GM10266 (cell line): ENCODE measurements at regions not wholly inside any gene's neighbourhood (a gene's known extent, or its start where the extent isn't known, plus 50 kb on each side); places are given as distances from the start of the nearest gene placed in this dataset.

Experiments
- DNase-seq: peaks from one replicate; pipeline ENCODE4 v3.0.0; 2012; ENCODE audit errors: extremely low spot score
- TF ChIP-seq, protein P1 (sequence below): IDR thresholded peaks from 2 replicates; pipeline ENCODE4 v1.5.1; 2012; ENCODE audit warnings: mild to moderate bottlenecking, low read depth; ENCODE audit not compliant: control insufficient read depth, insufficient read depth; ENCODE audit errors: missing control alignments

- TF ChIP-seq, protein P1, sequence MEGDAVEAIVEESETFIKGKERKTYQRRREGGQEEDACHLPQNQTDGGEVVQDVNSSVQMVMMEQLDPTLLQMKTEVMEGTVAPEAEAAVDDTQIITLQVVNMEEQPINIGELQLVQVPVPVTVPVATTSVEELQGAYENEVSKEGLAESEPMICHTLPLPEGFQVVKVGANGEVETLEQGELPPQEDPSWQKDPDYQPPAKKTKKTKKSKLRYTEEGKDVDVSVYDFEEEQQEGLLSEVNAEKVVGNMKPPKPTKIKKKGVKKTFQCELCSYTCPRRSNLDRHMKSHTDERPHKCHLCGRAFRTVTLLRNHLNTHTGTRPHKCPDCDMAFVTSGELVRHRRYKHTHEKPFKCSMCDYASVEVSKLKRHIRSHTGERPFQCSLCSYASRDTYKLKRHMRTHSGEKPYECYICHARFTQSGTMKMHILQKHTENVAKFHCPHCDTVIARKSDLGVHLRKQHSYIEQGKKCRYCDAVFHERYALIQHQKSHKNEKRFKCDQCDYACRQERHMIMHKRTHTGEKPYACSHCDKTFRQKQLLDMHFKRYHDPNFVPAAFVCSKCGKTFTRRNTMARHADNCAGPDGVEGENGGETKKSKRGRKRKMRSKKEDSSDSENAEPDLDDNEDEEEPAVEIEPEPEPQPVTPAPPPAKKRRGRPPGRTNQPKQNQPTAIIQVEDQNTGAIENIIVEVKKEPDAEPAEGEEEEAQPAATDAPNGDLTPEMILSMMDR: no peak
- no peak for DNase-seq
These were observed 1327.6 kb downstream of the UQCRFS1 start for GRCh38 chr19:27885359-27885758.

DNA sequence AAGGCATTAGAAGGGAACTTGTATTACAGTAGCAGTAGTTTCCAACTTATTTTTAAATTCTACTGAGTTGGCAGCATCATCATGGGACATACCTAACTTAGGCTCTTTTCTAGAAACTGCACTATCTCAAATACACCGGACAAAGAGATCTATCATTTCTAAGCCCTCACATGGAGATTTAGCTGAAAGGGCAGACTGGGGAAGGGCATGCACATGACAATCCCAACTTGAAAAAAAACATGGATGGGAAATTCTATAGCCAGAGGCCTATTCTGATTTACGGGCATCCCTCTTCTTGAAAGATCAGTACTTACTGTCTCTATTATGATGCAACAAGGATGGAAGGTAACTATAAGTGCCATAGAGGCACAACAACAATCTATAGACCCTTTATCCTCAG, 1328.6 kb downstream of the UQCRFS1 start:
- no peak for DNase-seq
- TF ChIP-seq, protein P1: no peak

- DNase-seq: no peak
- TF ChIP-seq, protein P1: no peak
These were observed 1331.7 kb downstream of the UQCRFS1 start for GRCh38 chr19:27881213-27881612.

DNA sequence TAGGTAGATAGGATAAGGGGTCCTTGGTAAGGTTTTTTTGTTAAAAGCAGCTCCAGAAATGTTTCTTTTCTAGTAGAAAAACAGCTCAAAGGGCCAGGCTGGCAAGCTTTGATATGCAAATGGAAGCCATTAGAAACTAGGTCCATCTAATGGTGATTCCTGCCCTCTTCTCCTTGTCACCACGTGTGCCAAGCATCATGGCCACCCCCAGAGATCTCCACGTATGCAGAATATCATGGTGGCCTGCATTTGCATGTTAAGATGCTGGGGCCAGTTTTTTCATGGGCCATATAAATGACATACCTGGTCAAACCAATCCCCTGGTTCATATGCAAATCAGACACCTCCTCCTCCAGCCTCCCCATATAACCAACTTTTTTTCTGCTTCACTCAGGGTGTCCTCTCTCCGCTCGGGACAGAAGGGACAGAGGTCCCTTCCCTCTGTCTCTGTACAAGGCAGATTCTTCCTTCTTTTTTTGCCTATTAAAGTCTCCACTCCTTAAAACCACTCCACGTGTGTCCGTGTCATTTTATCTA, 1335.9 kb downstream of the UQCRFS1 start:
- no peak for DNase-seq
- TF ChIP-seq, protein P1: no peak

GRCh38 chr19:27876489-27876888, 1336.5 kb downstream of the UQCRFS1 start:
- TF ChIP-seq, protein P1: no peak
- no peak for DNase-seq

- TF ChIP-seq, protein P1: no peak
- DNase-seq: no peak
These were observed 1340.6 kb downstream of the UQCRFS1 start for GRCh38 chr19:27872370-27872769.

- no peak for DNase-seq
- TF ChIP-seq, protein P1: no peak
These were observed 1342.7 kb downstream of the UQCRFS1 start for GRCh38 chr19:27870293-27870692.
